Testis (tissue), 2 donors: ENCODE measurements at regions not wholly inside any gene's neighbourhood (a gene's known extent, or its start where the extent isn't known, plus 50 kb on each side); places are given as distances from the start of the nearest gene placed in this dataset.
A peak's percentile ranks its signal among the peaks of the same experiment; 100 is the strongest.

Experiments used
- DNase-seq: peaks from one replicate; pipeline ENCODE4 v3.0.0-alpha.2; 2019
- H3K27ac ChIP-seq, 2 donors: fragments of 200-600 bp; sonication (generic); one replicate each; pipeline ENCODE4 v1.5.1; 2019
- H3K27me3 ChIP-seq: fragments of 200-600 bp; sonication (generic); one replicate; pipeline ENCODE4 v1.5.1; 2019
- H3K36me3 ChIP-seq: fragments of 200-600 bp; sonication (generic); one replicate; pipeline ENCODE4 v1.5.1; 2017; ENCODE audit warnings: low read depth; ENCODE audit errors: missing control alignments
- H3K4me1 ChIP-seq: fragments of 200-600 bp; sonication (generic); one replicate; pipeline ENCODE4 v1.5.1; 2019
- H3K4me3 ChIP-seq, 2 donors: fragments of 200-600 bp; sonication (generic); one replicate each; pipeline ENCODE4 v1.5.1; 2017 to 2019
- H3K9me3 ChIP-seq: fragments of 200-600 bp; sonication (generic); one replicate; pipeline ENCODE4 v1.5.1; 2017
- CTCF ChIP-seq, 3 experiments: fragments of 450-650 bp in 2 of 3; fragments of 200-600 bp in 1 of 3; sonication (generic) in 1 of 3; IDR thresholded peaks; one replicate each; pipeline ENCODE4 v1.5.1; 2016 to 2019; ENCODE audit warnings: antibody characterized with exemption in 3 of 3, mild to moderate bottlenecking in 2 of 3, moderate library complexity in 1 of 3
- POLR2A ChIP-seq: fragments of 450-650 bp; IDR thresholded peaks from one replicate; pipeline ENCODE4 v1.6.1; 2017; ENCODE audit warnings: antibody characterized with exemption, mild to moderate bottlenecking, moderate library complexity
- WGBS, 2 donors: methylation state at CpG; one replicate each; pipeline ENCODE4 v1.1.5; 2018; 5-methylcytosine and 5-hydroxymethylcytosine counted together
- intact Hi-C: fragments of 100-400 bp; cut with DNase I; formaldehyde crosslinking; loops from one replicate; pipeline ENCODE4 v1.15.1; 2023; ENCODE audit warnings: low total_unique reads

GRCh38 chr2:211149731-211150130, 593.3 kb downstream of the CPS1 start:
- H3K4me3 ChIP-seq, result no peak overlapping the region
- no peaks in the 10 kb centered on the region for H3K36me3 ChIP-seq
- no peaks in the 10 kb centered on the region for H3K9me3 ChIP-seq
- intact Hi-C loops, result no loop called here
- H3K27ac ChIP-seq, result no peak overlapping the region
- no peaks in the 10 kb centered on the region for H3K4me1 ChIP-seq
- no peaks in the 10 kb centered on the region for H3K27me3 ChIP-seq
- no peak for TF ChIP-seq POLR2A
- no peak for TF ChIP-seq CTCF (IDR thresholded peaks at IDR 0.05)
- no peak for DNase-seq
- WGBS, 2 donors, result 90 to 95% methylated on average over 3 of the region's 3 CpGs

DNA sequence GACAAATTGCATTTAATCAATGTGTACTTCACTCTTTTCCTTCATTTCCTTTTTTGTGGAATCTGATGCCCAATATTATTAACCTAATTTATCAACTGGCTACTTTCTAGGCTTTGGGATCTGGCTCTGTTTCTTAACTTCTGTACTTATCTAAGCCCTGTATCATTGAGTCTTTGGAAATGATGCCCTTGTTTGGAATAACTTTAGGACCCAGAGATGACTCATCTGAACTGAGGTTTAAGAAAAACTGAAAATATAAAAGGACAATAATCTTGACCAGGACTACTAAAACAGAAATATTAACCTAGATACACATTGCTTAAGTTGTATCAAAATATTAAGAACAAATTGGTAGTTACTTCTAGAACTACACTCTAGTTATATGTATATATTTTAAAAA, 600.8 kb downstream of the CPS1 start:
- intact Hi-C loops, result no loop called here
- Histone ChIP-seq H3K9me3 (no peaks in the 10 kb centered on the region), H3K36me3 (no peaks in the 10 kb centered on the region), H3K4me3 (no peak overlapping the region), H3K4me1 (no peaks in the 10 kb centered on the region), H3K27me3 (no peaks in the 10 kb centered on the region), H3K27ac (no peak overlapping the region)
- no peak for TF ChIP-seq CTCF (IDR thresholded peaks at IDR 0.05)
- TF ChIP-seq POLR2A, result no peak
- no peak for DNase-seq

- Histone ChIP-seq H3K9me3 (no peaks in the 10 kb centered on the region), H3K36me3 (no peaks in the 10 kb centered on the region), H3K27ac (no peak overlapping the region), H3K27me3 (no peaks in the 10 kb centered on the region), H3K4me3 (no peak overlapping the region), H3K4me1 (no peaks in the 10 kb centered on the region)
- TF ChIP-seq POLR2A (no peak), CTCF (IDR thresholded peaks at IDR 0.05) (peak; percentile 74 to 93 (median 80))
- WGBS, 2 donors, result 17 to 23% methylated on average over 5 of the region's 5 CpGs
- peak; percentile 94 for DNase-seq
- intact Hi-C loops, result no loop called here
Measured at GRCh38 chr2:211157856-211158463, 601.6 kb downstream of the CPS1 start.

GRCh38 chr2:211159972-211160371, 603.6 kb downstream of the CPS1 start:
- Histone ChIP-seq H3K36me3 (no peaks in the 10 kb centered on the region), H3K27ac (no peak overlapping the region), H3K27me3 (no peaks in the 10 kb centered on the region), H3K9me3 (no peaks in the 10 kb centered on the region), H3K4me1 (no peaks in the 10 kb centered on the region), H3K4me3 (no peak overlapping the region)
- no peak for TF ChIP-seq CTCF (IDR thresholded peaks at IDR 0.05)
- no peak for TF ChIP-seq POLR2A
- intact Hi-C loops, result no loop called here
- DNase-seq, result no peak
- WGBS, 2 donors, result 85% methylated on average over 7 of the region's 7 CpGs

DNA sequence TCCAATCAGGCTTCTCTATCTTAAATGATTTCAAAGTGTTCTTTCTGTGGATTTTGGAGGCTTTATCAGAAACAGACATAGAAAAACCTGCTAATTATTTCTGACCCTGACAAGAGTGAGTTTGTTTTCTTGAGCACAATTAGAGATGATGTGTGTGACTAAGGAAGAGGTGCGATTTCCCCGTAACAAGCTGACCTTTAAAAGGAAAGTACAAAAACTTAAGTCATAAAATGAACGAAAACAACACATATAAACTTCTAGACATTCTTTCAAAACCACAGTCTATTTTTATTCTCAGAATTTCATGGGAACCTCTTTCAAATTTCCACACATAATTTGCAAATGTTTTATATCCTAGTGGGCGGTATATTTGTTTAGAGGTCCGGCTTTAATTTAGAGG, 604.8 kb downstream of the CPS1 start:
- Histone ChIP-seq H3K4me3 (no peak overlapping the region), H3K36me3 (no peaks in the 10 kb centered on the region), H3K9me3 (no peaks in the 10 kb centered on the region), H3K4me1 (no peaks in the 10 kb centered on the region), H3K27ac (no peak overlapping the region), H3K27me3 (no peaks in the 10 kb centered on the region)
- TF ChIP-seq CTCF (IDR thresholded peaks at IDR 0.05) (no peak), POLR2A (no peak)
- intact Hi-C loops, result no loop called here
- 43 to 46% methylated on average over 5 of the region's 5 CpGs for WGBS, 2 donors
- DNase-seq, result no peak
